ENCODE measurements at regions not wholly inside any gene's neighbourhood (a gene's known extent, or its start where the extent isn't known, plus 50 kb on each side); places are given as distances from the start of the nearest gene placed in this dataset.

DNA sequence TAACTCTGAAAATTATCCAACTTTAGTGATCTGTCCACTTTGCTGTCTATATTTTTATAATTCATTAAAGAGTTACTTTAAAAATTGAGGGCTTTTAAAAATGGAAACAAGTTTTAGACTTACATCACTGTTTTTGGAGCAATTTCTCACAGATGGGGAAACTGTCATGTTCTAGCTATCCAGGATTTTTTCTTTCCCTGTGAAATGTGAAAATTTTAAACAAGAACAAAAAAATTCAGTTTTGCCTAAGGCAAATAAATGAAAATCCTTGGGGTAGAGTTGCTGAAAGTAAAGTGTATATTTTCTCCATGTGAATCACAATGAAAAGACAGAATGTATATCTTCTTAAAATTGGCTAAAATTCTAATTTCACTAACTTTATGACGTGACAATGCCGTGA is 553.7 kb downstream of the MCTP2 start:
- Mint-ChIP-seq H3K27me3 (peaks cover 3% of the 10 kb centered on the region), H3K4me3 (no peak overlapping the region), H3K27ac (no peak overlapping the region), H3K9me3 (peaks cover 2% of the 10 kb centered on the region), H3K36me3 (ENCODE audit: low read depth) (no peaks in the 10 kb centered on the region), H3K4me1 (ENCODE audit: low read depth) (no peaks in the 10 kb centered on the region)
- no peak for DNase-seq

DNA sequence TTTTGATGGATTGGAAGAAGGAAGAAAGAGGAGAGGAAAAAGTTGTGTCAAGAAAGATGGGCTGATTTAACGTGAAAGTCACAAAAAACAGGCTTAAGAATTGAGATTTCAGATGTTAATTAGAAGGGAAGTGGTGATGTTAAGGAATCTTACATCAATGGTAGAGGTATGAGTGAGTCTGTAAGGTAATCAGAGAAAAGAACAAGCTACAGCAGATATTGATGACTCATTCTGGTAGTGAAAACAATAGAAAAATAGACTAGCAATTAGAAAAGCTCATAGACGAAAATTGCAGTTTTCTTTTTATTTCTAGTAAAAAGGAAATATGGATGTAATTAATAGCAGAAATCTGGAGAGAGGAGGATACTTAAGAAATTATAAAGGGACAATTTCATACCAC is 559.6 kb downstream of the MCTP2 start:
- DNase-seq, result no peak
- H3K4me3 Mint-ChIP-seq, result no peak overlapping the region
- no peaks in the 10 kb centered on the region for H3K4me1 Mint-ChIP-seq (ENCODE audit: low read depth)
- peaks cover 2% of the 10 kb centered on the region for H3K9me3 Mint-ChIP-seq
- H3K36me3 Mint-ChIP-seq (ENCODE audit: low read depth), result no peaks in the 10 kb centered on the region
- no peak overlapping the region for H3K27ac Mint-ChIP-seq
- peaks cover 3% of the 10 kb centered on the region for H3K27me3 Mint-ChIP-seq

DNA sequence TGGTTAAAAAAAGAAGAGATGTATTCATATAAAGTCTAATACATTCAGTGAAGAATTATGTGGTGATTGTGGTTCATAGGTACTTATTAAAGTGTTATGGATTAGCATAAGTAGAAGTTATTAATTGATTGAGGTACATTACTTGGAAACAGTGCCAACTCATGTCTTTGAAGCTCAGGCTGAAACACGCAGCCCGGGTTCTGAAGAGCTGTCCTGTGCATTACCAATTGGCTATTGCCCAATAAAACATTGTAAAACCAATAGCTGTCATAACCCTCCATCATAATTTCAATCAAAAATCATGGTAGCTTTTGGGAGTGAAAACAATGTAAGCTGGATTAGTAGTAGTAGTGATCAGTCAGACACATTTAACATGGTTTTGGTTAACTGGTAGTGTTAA is 560.1 kb downstream of the MCTP2 start:
- no peaks in the 10 kb centered on the region for H3K4me1 Mint-ChIP-seq (ENCODE audit: low read depth)
- H3K36me3 Mint-ChIP-seq (ENCODE audit: low read depth), result no peaks in the 10 kb centered on the region
- H3K4me3 Mint-ChIP-seq, result no peak overlapping the region
- peaks cover 2% of the 10 kb centered on the region for H3K9me3 Mint-ChIP-seq
- H3K27ac Mint-ChIP-seq, result no peak overlapping the region
- H3K27me3 Mint-ChIP-seq, result peaks cover 3% of the 10 kb centered on the region
- DNase-seq, result no peak

DNA sequence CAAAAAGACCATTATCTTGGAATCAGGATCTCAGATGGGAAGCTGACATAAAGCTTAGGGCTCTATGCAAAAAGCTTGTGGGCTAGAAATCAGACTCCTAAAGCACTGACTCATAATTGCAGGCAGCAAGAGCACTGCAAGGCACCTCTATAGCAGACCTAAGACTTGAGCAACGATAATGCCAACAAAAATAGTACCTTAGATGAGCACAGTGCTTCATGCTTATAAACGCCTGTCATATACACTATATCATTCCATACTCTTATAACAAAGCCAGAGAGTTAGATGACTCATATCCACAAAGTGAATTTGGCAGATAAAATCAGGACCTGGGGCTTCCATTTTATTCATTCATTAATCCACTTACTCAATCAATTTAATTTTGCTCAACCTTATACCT is 560.8 kb downstream of the MCTP2 start:
- no peak overlapping the region for H3K4me3 Mint-ChIP-seq
- no peaks in the 10 kb centered on the region for H3K36me3 Mint-ChIP-seq (ENCODE audit: low read depth)
- no peak for DNase-seq
- peaks cover under 1% of the 10 kb centered on the region for H3K27me3 Mint-ChIP-seq
- H3K4me1 Mint-ChIP-seq (ENCODE audit: low read depth), result no peaks in the 10 kb centered on the region
- H3K27ac Mint-ChIP-seq, result no peak overlapping the region
- H3K9me3 Mint-ChIP-seq, result peaks cover under 1% of the 10 kb centered on the region

DNA sequence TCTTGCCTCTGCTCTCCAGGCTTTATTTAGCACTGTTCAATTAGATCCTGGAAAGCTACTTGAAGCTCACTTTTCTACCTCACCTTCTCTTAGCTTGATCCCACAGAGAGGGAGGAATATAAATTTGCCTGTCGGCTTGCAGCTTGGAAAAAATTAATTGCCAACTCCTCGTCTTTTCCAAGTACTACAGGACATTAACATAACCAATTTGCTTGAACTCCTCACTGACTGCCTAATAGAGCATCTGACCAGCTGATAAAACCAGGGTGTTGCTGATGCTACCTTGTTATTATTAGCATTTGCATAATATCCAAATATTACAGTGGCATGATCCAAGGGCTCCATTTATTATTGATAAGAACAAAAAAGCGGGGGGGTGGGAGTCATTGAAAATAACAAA is 561.8 kb downstream of the MCTP2 start:
- Mint-ChIP-seq H3K27me3 (no peaks in the 10 kb centered on the region), H3K9me3 (no peaks in the 10 kb centered on the region), H3K36me3 (ENCODE audit: low read depth) (no peaks in the 10 kb centered on the region), H3K27ac (no peak overlapping the region), H3K4me3 (no peak overlapping the region), H3K4me1 (ENCODE audit: low read depth) (no peaks in the 10 kb centered on the region)
- no peak for DNase-seq

DNA sequence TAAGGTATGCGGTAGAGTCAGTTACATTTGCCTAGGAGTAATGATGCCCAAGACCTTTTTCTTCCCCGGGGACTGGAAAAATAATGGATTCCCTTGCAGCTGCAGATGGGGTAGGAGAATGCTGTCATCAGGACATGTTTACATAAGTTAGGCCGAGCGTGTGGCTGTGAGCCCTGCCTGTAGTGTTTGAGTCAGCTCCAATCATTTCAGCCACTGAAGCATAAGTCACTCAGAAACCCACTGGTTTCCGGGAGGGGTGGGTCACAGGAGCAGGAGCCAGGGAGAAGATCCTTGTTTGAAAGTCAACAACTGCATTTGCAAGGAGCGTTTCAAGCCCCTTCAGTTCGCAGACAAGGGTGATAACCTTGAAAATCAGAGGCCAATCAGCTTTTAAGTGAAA is 562.3 kb downstream of the MCTP2 start:
- no peak for DNase-seq
- H3K27me3 Mint-ChIP-seq, result no peaks in the 10 kb centered on the region
- no peak overlapping the region for H3K4me3 Mint-ChIP-seq
- no peaks in the 10 kb centered on the region for H3K36me3 Mint-ChIP-seq (ENCODE audit: low read depth)
- no peak overlapping the region for H3K27ac Mint-ChIP-seq
- no peaks in the 10 kb centered on the region for H3K4me1 Mint-ChIP-seq (ENCODE audit: low read depth)
- H3K9me3 Mint-ChIP-seq, result no peaks in the 10 kb centered on the region

DNA sequence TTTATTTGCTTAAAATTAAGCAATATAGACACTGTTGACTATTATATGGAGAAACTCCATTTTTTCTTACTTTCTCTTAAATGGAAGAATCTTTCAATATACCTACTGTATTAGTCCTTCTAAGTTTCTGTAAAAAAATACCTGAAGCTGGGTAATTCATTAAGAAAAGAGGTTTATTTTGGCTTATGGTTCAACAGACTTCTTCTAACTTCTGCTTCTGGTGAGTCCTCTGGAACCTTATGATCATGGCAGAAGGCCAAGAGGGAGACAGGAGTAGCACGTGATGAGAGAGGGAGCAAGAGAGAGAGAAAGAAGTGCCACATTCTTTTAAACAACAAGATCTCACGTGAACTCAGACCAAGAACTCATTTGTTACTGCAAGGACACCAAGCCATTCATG is 573.3 kb downstream of the MCTP2 start:
- no peaks in the 10 kb centered on the region for H3K36me3 Mint-ChIP-seq (ENCODE audit: low read depth)
- no peak overlapping the region for H3K4me3 Mint-ChIP-seq
- no peak for DNase-seq
- no peak overlapping the region for H3K27ac Mint-ChIP-seq
- H3K27me3 Mint-ChIP-seq, result peaks cover 4% of the 10 kb centered on the region
- no peaks in the 10 kb centered on the region for H3K4me1 Mint-ChIP-seq (ENCODE audit: low read depth)
- peaks cover 12% of the 10 kb centered on the region for H3K9me3 Mint-ChIP-seq

DNA sequence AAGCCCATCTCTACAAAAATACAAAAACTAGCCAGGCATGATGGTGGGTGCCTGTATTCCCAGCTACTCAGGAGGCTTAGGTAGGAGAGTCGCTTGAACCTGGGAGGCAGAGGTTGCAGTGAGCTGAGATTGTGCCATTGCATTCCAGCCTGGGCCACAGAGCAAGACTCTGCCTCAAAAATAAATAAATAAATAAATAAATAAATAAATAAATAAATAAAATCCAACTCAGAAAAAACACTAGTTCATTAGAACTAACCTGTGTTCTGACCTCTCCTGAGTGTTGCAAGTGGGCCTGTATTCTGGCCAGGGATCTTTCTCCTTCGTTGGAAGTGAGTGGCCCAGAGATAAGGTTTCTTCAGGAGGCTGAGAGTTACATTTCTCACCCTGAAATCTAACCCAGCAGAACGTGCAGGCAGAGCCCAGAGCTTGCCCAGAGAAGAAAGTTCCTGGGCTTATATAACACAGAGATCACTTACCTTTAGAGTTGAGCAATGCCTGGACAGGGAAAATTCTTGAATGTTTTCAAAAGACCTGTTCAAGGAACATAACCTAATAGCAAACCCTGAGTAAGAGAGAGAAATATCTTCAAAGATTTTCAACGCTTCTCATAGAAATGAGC is 583.9 kb downstream of the MCTP2 start:
- H3K36me3 Mint-ChIP-seq (ENCODE audit: low read depth), result no peaks in the 10 kb centered on the region
- H3K4me3 Mint-ChIP-seq, result no peak overlapping the region
- no peak for DNase-seq
- H3K4me1 Mint-ChIP-seq (ENCODE audit: low read depth), result no peaks in the 10 kb centered on the region
- no peak overlapping the region for H3K27ac Mint-ChIP-seq
- no peaks in the 10 kb centered on the region for H3K27me3 Mint-ChIP-seq
- no peaks in the 10 kb centered on the region for H3K9me3 Mint-ChIP-seq

DNA sequence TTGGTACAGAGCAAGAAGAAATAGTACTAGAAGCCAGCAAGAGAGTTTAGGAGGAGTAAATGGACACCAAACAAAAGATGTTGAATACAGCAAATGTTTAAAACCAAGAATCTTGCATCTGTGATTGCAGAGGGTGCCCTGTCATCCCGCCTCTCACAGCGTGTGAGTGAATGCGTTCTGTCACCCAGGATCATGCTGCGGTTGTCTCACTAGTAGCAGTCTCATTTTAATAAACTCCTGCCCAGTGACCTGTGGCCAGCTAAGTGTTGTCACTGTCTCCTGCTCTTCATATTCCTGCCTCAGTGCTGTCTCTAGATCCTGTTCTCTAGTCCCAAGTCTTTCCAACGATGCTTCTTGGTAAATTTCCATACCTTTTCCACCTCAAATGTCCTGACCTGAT is 584.6 kb downstream of the MCTP2 start:
- no peak for DNase-seq
- no peak overlapping the region for H3K27ac Mint-ChIP-seq
- no peaks in the 10 kb centered on the region for H3K4me1 Mint-ChIP-seq (ENCODE audit: low read depth)
- no peaks in the 10 kb centered on the region for H3K36me3 Mint-ChIP-seq (ENCODE audit: low read depth)
- no peak overlapping the region for H3K4me3 Mint-ChIP-seq
- H3K9me3 Mint-ChIP-seq, result no peaks in the 10 kb centered on the region
- H3K27me3 Mint-ChIP-seq, result no peaks in the 10 kb centered on the region

DNA sequence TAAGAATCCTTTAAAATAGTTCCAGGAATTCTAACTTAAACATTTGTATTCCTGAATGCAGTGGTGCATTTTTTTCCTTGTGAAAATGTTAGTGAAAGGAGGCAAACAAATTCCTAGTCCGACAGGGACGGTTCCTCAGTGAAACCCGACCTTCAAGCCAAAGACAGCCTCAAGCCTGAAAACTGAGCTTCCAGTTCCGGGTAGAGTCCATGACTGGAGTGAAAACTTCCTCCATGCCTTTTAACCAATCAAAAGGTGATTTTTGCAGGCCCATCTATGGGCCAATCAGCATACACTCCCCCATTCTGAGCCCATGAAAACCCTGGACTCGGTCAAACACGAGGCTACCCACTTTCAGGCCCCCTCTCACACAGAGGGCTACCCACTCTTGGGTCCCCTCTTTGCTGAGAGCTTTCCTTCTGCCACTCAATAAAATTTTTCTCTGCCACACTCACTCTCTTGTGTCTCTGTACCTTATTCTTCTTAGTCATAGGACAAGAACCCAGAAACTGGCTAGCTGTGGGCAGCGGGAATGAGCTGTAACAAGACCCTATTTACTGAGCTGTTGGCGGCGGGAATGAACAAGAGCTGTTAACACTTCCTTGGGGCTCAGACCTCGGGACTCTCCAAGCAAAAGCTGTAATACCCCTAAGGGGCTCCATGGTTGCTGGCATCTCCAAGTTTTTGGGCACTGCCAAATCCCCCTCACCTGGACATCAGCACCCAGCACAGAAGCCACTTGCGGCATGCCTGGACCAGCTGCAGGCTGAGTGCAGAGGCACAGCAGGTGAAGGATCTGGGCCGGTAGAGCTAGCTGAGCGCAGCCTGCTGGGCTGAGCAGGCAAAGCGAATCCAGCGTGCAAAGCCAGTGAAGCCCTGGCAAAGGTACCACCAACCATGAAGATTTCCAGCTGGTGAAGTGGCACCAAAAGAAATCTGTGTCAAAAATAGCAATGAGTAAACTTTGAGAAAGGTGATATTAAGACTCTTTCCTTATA is 598.8 kb downstream of the MCTP2 start:
- Mint-ChIP-seq H3K4me1 (ENCODE audit: low read depth) (no peaks in the 10 kb centered on the region), H3K36me3 (ENCODE audit: low read depth) (no peaks in the 10 kb centered on the region), H3K9me3 (no peaks in the 10 kb centered on the region), H3K4me3 (no peak overlapping the region), H3K27ac (no peak overlapping the region), H3K27me3 (peaks cover under 1% of the 10 kb centered on the region)
- no peak for DNase-seq

DNA sequence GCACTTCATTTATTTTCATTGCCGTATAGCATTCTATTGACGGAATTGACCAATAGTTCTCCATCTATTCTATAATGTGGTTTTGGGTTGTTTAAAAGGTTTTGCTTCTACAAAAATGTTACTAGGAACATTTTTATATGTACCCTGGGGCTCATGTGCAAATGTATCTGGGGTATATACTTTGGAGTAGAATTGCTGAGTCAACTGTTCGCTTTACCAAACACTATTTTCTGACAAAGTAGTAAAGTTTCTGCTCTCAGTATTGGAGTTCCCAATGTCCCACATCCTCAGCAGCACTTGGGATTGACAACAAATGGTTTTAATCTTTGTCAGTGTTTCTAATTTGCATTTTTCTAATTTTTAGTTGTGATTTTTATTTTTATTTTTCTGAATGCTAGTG is 602.6 kb downstream of the MCTP2 start:
- no peak overlapping the region for H3K4me3 Mint-ChIP-seq
- no peaks in the 10 kb centered on the region for H3K9me3 Mint-ChIP-seq
- no peak overlapping the region for H3K27ac Mint-ChIP-seq
- no peaks in the 10 kb centered on the region for H3K4me1 Mint-ChIP-seq (ENCODE audit: low read depth)
- no peaks in the 10 kb centered on the region for H3K36me3 Mint-ChIP-seq (ENCODE audit: low read depth)
- no peak for DNase-seq
- H3K27me3 Mint-ChIP-seq, result peaks cover 2% of the 10 kb centered on the region

DNA sequence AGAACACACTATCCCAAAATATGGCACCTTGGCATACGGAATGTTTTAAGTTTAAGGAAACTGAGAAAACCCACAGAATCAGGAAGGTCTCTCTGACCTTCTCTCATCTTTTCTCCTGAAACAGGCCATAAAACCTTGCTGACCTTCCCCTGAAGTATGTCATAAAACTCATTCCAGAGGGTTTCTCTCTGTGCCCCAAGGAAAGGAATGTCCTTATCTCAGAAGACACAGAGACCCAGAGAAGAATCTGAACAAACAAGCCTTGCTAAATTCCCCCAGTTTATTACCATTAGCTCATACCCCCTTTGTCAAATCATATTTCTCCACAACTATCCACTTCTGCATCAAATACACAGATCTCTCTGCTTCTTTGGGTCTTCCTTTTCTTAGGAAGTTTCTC is 603.1 kb downstream of the MCTP2 start:
- Mint-ChIP-seq H3K4me1 (ENCODE audit: low read depth) (no peaks in the 10 kb centered on the region), H3K27me3 (peaks cover 2% of the 10 kb centered on the region), H3K9me3 (no peaks in the 10 kb centered on the region), H3K27ac (no peak overlapping the region), H3K36me3 (ENCODE audit: low read depth) (no peaks in the 10 kb centered on the region), H3K4me3 (no peak overlapping the region)
- no peak for DNase-seq

DNA sequence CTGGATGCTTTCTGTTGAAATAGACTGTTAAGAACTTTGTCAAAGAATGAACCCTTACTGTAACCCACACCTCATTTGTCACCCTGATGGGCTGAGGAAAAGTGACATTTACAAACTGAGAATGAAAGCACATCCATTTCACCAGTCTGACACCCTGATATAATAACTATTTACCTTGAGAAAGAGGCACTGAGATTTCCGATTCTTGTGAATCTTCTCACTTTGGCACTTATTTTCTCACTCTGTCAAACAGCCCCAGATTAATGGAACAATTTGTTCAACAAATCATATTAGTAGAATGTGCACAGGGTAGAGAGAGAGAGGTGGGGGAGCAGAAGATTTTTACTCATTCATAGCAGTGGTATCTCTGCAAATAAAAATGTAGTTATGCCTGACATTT is 606.9 kb downstream of the MCTP2 start:
- peaks cover 28% of the 10 kb centered on the region for H3K27me3 Mint-ChIP-seq
- no peaks in the 10 kb centered on the region for H3K36me3 Mint-ChIP-seq (ENCODE audit: low read depth)
- H3K4me3 Mint-ChIP-seq, result no peak overlapping the region
- no peaks in the 10 kb centered on the region for H3K4me1 Mint-ChIP-seq (ENCODE audit: low read depth)
- DNase-seq, result no peak
- no peak overlapping the region for H3K27ac Mint-ChIP-seq
- H3K9me3 Mint-ChIP-seq, result peaks cover 2% of the 10 kb centered on the region

DNA sequence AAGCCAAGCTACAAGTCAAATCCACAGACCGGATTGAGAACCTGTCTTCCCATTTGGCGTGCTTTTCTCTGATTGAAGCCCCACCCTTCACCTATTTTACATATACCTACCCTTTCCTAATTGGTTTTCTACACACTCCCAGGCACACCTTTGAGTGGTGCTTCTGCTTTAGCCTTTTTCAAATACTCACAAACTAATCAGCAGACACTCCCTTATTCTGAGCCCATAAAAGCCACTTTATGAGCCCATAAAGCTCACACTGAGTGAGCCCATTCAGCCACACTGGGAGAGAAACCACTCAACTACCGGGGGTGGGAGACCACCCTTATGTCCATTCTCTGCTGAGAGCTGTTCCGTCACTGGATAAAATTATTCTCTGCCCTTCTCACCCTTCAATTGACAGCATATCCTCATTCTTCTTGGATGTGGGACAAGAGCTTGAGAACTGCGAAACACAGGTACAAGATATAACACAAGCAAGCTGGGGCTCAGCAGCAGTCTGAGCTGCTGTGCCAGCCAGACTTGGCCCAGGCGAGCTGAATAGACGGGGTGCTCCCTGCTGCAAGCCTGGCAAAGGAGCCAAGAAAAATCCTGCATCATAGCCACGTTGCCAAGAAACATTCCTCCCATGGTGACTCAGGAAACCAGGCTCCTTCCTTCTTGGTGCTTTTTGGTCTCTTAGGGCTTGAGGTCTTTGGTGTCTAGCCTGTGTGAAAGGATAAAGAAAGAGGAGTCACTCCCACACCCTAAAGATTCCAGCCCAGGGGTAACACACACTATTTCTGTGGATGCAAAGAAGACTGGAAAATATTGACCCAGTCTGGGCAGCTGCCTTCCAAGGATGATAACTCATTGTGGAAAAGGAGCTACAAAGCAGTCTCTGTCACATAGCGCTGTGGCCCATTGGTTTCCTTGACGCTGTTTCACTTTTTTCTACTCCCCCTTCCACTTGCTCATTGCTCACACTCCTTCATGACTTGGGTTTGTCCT is 609.7 kb downstream of the MCTP2 start:
- Mint-ChIP-seq H3K36me3 (ENCODE audit: low read depth) (no peaks in the 10 kb centered on the region), H3K4me3 (no peak overlapping the region), H3K27ac (no peak overlapping the region), H3K9me3 (peaks cover 4% of the 10 kb centered on the region), H3K27me3 (peaks cover 49% of the 10 kb centered on the region), H3K4me1 (ENCODE audit: low read depth) (peaks cover 1% of the 10 kb centered on the region)
- no peak for DNase-seq
